Astrocyte (in vitro differentiated cells and primary cell): ENCODE measurements at regions not wholly inside any gene's neighbourhood (a gene's known extent, or its start where the extent isn't known, plus 50 kb on each side); places are given as distances from the start of the nearest gene placed in this dataset.

Experiments used
- EZH2 ChIP-seq: IDR thresholded peaks from 2 replicates; pipeline ENCODE4 v1.6.1; 2012; ENCODE audit warnings: mild to moderate bottlenecking, low read length, inconsistent platforms; ENCODE audit not compliant: insufficient read depth
- TF ChIP-seq, protein P1 (sequence below): IDR thresholded peaks from 2 replicates; pipeline ENCODE4 v1.5.1; 2011; ENCODE audit warnings: low read depth, mild to moderate bottlenecking, inconsistent platforms, low read length, moderate library complexity; ENCODE audit not compliant: insufficient read depth

DNA sequence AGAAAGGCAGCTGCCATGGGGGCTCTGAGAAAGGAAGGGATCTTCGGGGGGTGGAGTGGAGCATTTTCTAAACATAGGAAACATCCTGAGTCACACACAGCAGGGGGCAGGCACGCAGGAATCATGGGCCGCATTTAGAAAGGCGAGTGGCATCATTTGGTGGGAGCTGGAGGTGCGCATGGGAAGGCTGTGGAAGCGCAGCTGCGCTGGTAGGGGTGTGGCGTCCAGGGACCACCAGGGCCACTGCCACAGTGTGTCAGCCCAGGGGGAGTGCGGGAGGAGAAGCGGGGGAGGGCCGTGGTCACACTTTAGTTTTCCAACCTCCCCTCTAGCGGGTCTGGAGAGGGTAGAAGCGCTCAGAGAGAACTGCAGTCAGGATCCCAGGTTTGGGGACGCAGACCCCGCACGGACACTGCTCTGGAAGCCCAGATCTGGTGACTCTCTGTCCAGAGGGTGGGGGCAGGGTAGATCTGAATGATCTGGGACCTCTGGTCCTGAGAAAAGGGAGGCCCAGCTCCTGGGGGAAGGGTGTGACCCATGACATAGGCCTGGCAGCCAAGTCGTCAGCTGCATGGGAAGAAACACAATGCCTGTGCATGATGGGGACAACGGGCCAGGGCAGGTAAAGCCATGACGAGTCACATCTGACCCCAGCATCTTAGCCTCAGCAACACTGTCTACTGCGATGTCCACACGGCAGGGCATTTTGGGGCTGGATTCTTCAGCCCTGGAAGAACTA is 88.0 kb upstream of the IQSEC1 start:
- TF ChIP-seq, protein P1, sequence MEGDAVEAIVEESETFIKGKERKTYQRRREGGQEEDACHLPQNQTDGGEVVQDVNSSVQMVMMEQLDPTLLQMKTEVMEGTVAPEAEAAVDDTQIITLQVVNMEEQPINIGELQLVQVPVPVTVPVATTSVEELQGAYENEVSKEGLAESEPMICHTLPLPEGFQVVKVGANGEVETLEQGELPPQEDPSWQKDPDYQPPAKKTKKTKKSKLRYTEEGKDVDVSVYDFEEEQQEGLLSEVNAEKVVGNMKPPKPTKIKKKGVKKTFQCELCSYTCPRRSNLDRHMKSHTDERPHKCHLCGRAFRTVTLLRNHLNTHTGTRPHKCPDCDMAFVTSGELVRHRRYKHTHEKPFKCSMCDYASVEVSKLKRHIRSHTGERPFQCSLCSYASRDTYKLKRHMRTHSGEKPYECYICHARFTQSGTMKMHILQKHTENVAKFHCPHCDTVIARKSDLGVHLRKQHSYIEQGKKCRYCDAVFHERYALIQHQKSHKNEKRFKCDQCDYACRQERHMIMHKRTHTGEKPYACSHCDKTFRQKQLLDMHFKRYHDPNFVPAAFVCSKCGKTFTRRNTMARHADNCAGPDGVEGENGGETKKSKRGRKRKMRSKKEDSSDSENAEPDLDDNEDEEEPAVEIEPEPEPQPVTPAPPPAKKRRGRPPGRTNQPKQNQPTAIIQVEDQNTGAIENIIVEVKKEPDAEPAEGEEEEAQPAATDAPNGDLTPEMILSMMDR: no peak
- no peak for TF ChIP-seq EZH2
